ENCODE measurements at regions not wholly inside any gene's neighbourhood (a gene's known extent, or its start where the extent isn't known, plus 50 kb on each side); places are given as distances from the start of the nearest gene placed in this dataset.

DNA sequence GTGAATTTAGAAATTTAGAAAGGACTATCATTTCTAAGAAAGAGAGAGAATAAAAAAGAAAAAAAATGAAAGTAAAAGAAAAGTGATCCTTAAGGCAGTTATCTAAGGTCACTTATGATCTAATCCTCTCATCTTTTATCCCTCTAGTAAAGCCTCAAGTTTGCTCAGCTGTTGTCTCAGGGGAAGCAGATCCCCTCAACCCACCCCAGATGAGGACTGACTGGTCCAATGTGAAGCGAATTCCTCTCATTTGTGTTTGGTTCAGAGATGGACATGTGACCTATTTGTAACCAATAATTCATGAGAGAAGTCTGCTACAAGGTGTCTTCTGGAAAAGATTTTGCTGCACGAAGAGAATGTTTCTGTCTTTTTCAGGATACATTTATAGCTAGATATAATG lies 1591.3 kb downstream of the ADGRL3 start:
- no peaks in the 10 kb centered on the region for H3K27me3 ChIP-seq (replicated peaks; ENCODE audit: insufficient read depth, low read length)
- H3K9me3 ChIP-seq (replicated peaks; ENCODE audit: insufficient read depth, low read length): no peaks in the 10 kb centered on the region
- H3K4me2 ChIP-seq (ENCODE audit: low read depth, low read length): no peak overlapping the region
- H2AFZ ChIP-seq (ENCODE audit: low read length): no peak overlapping the region
- no peaks in the 10 kb centered on the region for H3K9me2 ChIP-seq (replicated peaks; ENCODE audit: insufficient read depth, low read length)
- H3K9ac ChIP-seq (ENCODE audit: low read length): no peak overlapping the region
- no peak for DNase-seq
- H4K20me1 ChIP-seq (ENCODE audit: insufficient read depth, low read length): no peaks in the 10 kb centered on the region
- H3K36me3 ChIP-seq (replicated peaks; ENCODE audit: insufficient read depth, low read length): no peaks in the 10 kb centered on the region
- no peak overlapping the region for H3K4me3 ChIP-seq (ENCODE audit: low read length)
- TF ChIP-seq EZH2phosphoT487 (IDR thresholded peaks at IDR 0.05; ENCODE audit: low read length) (no peak), EZH2 (optimal IDR thresholded peaks at IDR 0.05; ENCODE audit: low read depth, low read length) (no peak), CTCF (IDR thresholded peaks at IDR 0.05; ENCODE audit: low read length) (no peak)
- H3K4me1 ChIP-seq (ENCODE audit: low read length): no peaks in the 10 kb centered on the region
- no peaks in the 10 kb centered on the region for H3F3A ChIP-seq (ENCODE audit: insufficient read depth, low read length)
- no peak overlapping the region for H3K27ac ChIP-seq (ENCODE audit: low read length)
- H3K79me2 ChIP-seq (ENCODE audit: low read length): no peaks in the 10 kb centered on the region

GRCh38 chr4:62771983-62772557 lies 1571.9 kb downstream of the ADGRL3 start:
- Histone ChIP-seq H3K36me3 (replicated peaks; ENCODE audit: insufficient read depth, low read length) (no peaks in the 10 kb centered on the region), H3K79me2 (ENCODE audit: low read length) (no peaks in the 10 kb centered on the region), H3K27ac (ENCODE audit: low read length) (no peak overlapping the region), H3K4me2 (ENCODE audit: low read depth, low read length) (no peak overlapping the region), H3K27me3 (replicated peaks; ENCODE audit: insufficient read depth, low read length) (no peaks in the 10 kb centered on the region), H3K9ac (ENCODE audit: low read length) (no peak overlapping the region), H3F3A (ENCODE audit: insufficient read depth, low read length) (no peaks in the 10 kb centered on the region), H3K9me2 (replicated peaks; ENCODE audit: insufficient read depth, low read length) (no peaks in the 10 kb centered on the region), H2AFZ (ENCODE audit: low read length) (no peak overlapping the region), H4K20me1 (ENCODE audit: insufficient read depth, low read length) (no peaks in the 10 kb centered on the region), H3K4me3 (ENCODE audit: low read length) (no peak overlapping the region), H3K4me1 (ENCODE audit: low read length) (no peaks in the 10 kb centered on the region), H3K9me3 (replicated peaks; ENCODE audit: insufficient read depth, low read length) (no peaks in the 10 kb centered on the region)
- no peak for DNase-seq
- TF ChIP-seq EZH2phosphoT487 (IDR thresholded peaks at IDR 0.05; ENCODE audit: low read length) (no peak), CTCF (IDR thresholded peaks at IDR 0.05; ENCODE audit: low read length) (no peak), EZH2 (optimal IDR thresholded peaks at IDR 0.05; ENCODE audit: low read depth, low read length) (no peak)

GRCh38 chr4:62740296-62740695 lies 1540.2 kb downstream of the ADGRL3 start:
- Histone ChIP-seq H3K4me2 (ENCODE audit: low read depth, low read length) (no peak overlapping the region), H2AFZ (ENCODE audit: low read length) (no peak overlapping the region), H4K20me1 (ENCODE audit: insufficient read depth, low read length) (no peaks in the 10 kb centered on the region), H3K27me3 (replicated peaks; ENCODE audit: insufficient read depth, low read length) (no peaks in the 10 kb centered on the region), H3K9me2 (replicated peaks; ENCODE audit: insufficient read depth, low read length) (no peaks in the 10 kb centered on the region), H3K27ac (ENCODE audit: low read length) (no peak overlapping the region), H3K79me2 (ENCODE audit: low read length) (no peaks in the 10 kb centered on the region), H3K4me3 (ENCODE audit: low read length) (no peak overlapping the region), H3F3A (ENCODE audit: insufficient read depth, low read length) (no peaks in the 10 kb centered on the region), H3K36me3 (replicated peaks; ENCODE audit: insufficient read depth, low read length) (no peaks in the 10 kb centered on the region), H3K9ac (ENCODE audit: low read length) (no peak overlapping the region), H3K4me1 (ENCODE audit: low read length) (no peaks in the 10 kb centered on the region), H3K9me3 (replicated peaks; ENCODE audit: insufficient read depth, low read length) (no peaks in the 10 kb centered on the region)
- no peak for DNase-seq
- TF ChIP-seq EZH2phosphoT487 (IDR thresholded peaks at IDR 0.05; ENCODE audit: low read length) (no peak), CTCF (IDR thresholded peaks at IDR 0.05; ENCODE audit: low read length) (no peak), EZH2 (optimal IDR thresholded peaks at IDR 0.05; ENCODE audit: low read depth, low read length) (no peak)
